B cell (primary cell): ENCODE measurements at regions not wholly inside any gene's neighbourhood (a gene's known extent, or its start where the extent isn't known, plus 50 kb on each side); places are given as distances from the start of the nearest gene placed in this dataset.

Experiments
- EZH2 ChIP-seq: IDR thresholded peaks from 2 replicates; pipeline ENCODE4 v1.6.1; 2012; ENCODE audit warnings: borderline replicate concordance, low read depth, mild to moderate bottlenecking, moderate library complexity, low read length; ENCODE audit not compliant: insufficient read depth, poor library complexity, severe bottlenecking
- TF ChIP-seq, protein P1 (sequence below): fragments of 200-600 bp; IDR thresholded peaks from one replicate; pipeline ENCODE4 v1.8.0; 2022; ENCODE audit warnings: antibody characterized with exemption, mild to moderate bottlenecking

DNA sequence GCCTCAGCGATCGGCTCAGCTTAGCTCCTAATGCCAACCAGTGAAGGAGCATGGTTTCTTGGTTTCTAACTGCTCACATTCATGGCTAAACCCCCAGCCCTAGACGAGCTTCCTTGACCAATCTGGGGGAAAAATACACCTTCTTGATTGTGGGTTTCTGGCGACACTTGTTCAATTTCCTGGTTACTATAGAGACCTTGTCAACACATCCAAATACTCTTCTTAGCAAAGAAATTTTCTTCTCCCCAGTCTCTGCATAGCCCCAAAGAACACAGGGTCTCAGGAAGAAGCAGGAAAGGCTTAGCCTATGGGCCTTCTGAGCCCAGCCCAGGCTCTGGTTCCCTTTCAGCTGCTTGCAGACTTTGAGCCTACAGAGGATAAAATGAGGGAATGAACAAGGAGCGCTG, 88.5 kb upstream of the SYT13 start:
- TF ChIP-seq, protein P1, sequence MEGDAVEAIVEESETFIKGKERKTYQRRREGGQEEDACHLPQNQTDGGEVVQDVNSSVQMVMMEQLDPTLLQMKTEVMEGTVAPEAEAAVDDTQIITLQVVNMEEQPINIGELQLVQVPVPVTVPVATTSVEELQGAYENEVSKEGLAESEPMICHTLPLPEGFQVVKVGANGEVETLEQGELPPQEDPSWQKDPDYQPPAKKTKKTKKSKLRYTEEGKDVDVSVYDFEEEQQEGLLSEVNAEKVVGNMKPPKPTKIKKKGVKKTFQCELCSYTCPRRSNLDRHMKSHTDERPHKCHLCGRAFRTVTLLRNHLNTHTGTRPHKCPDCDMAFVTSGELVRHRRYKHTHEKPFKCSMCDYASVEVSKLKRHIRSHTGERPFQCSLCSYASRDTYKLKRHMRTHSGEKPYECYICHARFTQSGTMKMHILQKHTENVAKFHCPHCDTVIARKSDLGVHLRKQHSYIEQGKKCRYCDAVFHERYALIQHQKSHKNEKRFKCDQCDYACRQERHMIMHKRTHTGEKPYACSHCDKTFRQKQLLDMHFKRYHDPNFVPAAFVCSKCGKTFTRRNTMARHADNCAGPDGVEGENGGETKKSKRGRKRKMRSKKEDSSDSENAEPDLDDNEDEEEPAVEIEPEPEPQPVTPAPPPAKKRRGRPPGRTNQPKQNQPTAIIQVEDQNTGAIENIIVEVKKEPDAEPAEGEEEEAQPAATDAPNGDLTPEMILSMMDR: no peak
- TF ChIP-seq EZH2: no peak
